ENCODE measurements at regions not wholly inside any gene's neighbourhood (a gene's known extent, or its start where the extent isn't known, plus 50 kb on each side); places are given as distances from the start of the nearest gene placed in this dataset.

DNA sequence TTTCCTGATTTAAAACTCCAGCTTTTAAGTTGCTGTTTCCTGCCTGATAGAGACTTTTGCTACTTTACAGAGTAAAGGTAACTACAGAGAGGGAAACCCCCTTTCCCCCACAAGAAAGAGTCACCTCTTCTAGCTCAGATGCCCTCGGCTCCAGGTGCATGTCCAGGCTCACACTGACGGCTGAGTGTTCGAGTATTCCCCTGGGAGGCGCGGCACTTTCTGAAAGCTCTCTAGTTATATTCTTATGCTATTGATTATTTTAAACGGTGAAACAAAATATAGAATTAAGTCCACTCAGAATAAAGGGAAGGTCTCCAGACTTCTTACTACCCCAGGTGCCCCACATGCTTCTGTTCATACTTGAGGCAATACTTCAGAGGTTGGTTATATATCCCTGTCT, 160.3 kb upstream of the FMN2 start:
- TF ChIP-seq CTCF (IDR thresholded peaks at IDR 0.05) = no peak
- TF ChIP-seq, protein P1, sequence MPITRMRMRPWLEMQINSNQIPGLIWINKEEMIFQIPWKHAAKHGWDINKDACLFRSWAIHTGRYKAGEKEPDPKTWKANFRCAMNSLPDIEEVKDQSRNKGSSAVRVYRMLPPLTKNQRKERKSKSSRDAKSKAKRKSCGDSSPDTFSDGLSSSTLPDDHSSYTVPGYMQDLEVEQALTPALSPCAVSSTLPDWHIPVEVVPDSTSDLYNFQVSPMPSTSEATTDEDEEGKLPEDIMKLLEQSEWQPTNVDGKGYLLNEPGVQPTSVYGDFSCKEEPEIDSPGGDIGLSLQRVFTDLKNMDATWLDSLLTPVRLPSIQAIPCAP (CRISPR knock-in tag; IDR thresholded peaks at IDR 0.05) = no peak

All from WTC11 (cell line).